ENCODE measurements at regions not wholly inside any gene's neighbourhood (a gene's known extent, or its start where the extent isn't known, plus 50 kb on each side); places are given as distances from the start of the nearest gene placed in this dataset.

DNA sequence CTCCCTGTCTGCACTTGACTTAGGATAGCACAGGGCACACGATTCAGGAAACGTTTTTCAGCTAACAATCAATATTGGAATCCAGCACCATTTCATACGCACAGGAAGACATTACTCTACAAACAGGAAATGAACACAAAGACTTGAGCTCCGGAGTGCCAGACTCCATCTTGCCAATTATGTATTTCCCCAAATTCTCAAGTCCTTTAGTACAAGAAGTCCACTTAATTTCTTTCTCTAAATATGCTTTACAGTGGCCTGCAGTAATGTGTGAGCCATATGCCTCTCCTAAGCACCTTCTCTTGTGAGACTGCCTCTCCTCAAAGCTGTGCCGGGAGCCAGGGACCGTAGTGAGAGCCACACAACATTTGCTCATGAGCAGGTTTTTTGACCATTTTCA, 168.2 kb downstream of the THBS2 start:
- TF ChIP-seq, protein P1, sequence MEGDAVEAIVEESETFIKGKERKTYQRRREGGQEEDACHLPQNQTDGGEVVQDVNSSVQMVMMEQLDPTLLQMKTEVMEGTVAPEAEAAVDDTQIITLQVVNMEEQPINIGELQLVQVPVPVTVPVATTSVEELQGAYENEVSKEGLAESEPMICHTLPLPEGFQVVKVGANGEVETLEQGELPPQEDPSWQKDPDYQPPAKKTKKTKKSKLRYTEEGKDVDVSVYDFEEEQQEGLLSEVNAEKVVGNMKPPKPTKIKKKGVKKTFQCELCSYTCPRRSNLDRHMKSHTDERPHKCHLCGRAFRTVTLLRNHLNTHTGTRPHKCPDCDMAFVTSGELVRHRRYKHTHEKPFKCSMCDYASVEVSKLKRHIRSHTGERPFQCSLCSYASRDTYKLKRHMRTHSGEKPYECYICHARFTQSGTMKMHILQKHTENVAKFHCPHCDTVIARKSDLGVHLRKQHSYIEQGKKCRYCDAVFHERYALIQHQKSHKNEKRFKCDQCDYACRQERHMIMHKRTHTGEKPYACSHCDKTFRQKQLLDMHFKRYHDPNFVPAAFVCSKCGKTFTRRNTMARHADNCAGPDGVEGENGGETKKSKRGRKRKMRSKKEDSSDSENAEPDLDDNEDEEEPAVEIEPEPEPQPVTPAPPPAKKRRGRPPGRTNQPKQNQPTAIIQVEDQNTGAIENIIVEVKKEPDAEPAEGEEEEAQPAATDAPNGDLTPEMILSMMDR (IDR thresholded peaks at IDR 0.05), result no peak
- no peak for TF ChIP-seq POLR2A (IDR thresholded peaks at IDR 0.05)

Data from tibial nerve (tissue), 3 donors.